ENCODE measurements at regions not wholly inside any gene's neighbourhood (a gene's known extent, or its start where the extent isn't known, plus 50 kb on each side); places are given as distances from the start of the nearest gene placed in this dataset.

- H3K4me1 Mint-ChIP-seq, result no peaks in the 10 kb centered on the region
- no peak overlapping the region for H3K4me3 Mint-ChIP-seq
- ATAC-seq (no peak), DNase-seq (no peak)
- H3K27me3 Mint-ChIP-seq, result no peaks in the 10 kb centered on the region
- H3K9me3 Mint-ChIP-seq, result no peaks in the 10 kb centered on the region
- H3K27ac Mint-ChIP-seq, result no peak overlapping the region
Measured at GRCh38 chr16:73846007-73846330, 450.6 kb upstream of the PSMD7 start.

- no peaks in the 10 kb centered on the region for H3K9me3 Mint-ChIP-seq
- H3K4me1 Mint-ChIP-seq, result no peaks in the 10 kb centered on the region
- ATAC-seq (no peak), DNase-seq (no peak)
- no peaks in the 10 kb centered on the region for H3K27me3 Mint-ChIP-seq
- H3K4me3 Mint-ChIP-seq, result no peak overlapping the region
- H3K27ac Mint-ChIP-seq, result no peak overlapping the region
Measured at GRCh38 chr16:73845238-73846006, 451.2 kb upstream of the PSMD7 start.

GRCh38 chr16:73840728-73841127 lies 455.9 kb upstream of the PSMD7 start:
- no peak for DNase-seq
- Mint-ChIP-seq H3K27ac (no peak overlapping the region), H3K27me3 (no peaks in the 10 kb centered on the region), H3K4me3 (no peak overlapping the region), H3K9me3 (peaks cover 4 to 11% of the 10 kb centered on the region in 2 donors), H3K4me1 (no peaks in the 10 kb centered on the region)
- ATAC-seq, result no peak

- Mint-ChIP-seq H3K27ac (no peak overlapping the region), H3K27me3 (no peaks in the 10 kb centered on the region), H3K4me1 (no peaks in the 10 kb centered on the region), H3K4me3 (no peak overlapping the region), H3K9me3 (peaks cover 0 to 19% of the 10 kb centered on the region in 2 donors)
- ATAC-seq, result no peak
- no peak for DNase-seq
Measured at GRCh38 chr16:73831220-73831619, 465.4 kb upstream of the PSMD7 start.

- no peaks in the 10 kb centered on the region for H3K9me3 Mint-ChIP-seq
- no peak for ATAC-seq
- H3K4me1 Mint-ChIP-seq, result no peaks in the 10 kb centered on the region
Measured at GRCh38 chr16:73823205-73823849, 473.3 kb upstream of the PSMD7 start.

GRCh38 chr16:73817526-73818324 lies 478.9 kb upstream of the PSMD7 start:
- Mint-ChIP-seq H3K4me1 (no peaks in the 10 kb centered on the region), H3K27me3 (no peaks in the 10 kb centered on the region), H3K9me3 (peaks cover 0 to 4% of the 10 kb centered on the region in 2 donors), H3K4me3 (no peak overlapping the region), H3K27ac (no peak overlapping the region)
- ATAC-seq, result no peak
- DNase-seq, result no peak

More at GRCh38 chr16:73823205-73823849, 473.3 kb upstream of the PSMD7 start:
- DNase-seq, result no peak
- Mint-ChIP-seq H3K27me3 (no peaks in the 10 kb centered on the region), H3K27ac (no peak overlapping the region), H3K4me3 (no peak overlapping the region)

GRCh38 chr16:73813527-73813926 lies 483.1 kb upstream of the PSMD7 start:
- Mint-ChIP-seq H3K27me3 (no peaks in the 10 kb centered on the region), H3K9me3 (peaks cover 0 to 4% of the 10 kb centered on the region in 2 donors), H3K4me1 (no peaks in the 10 kb centered on the region), H3K27ac (no peak overlapping the region), H3K4me3 (no peak overlapping the region)
- ATAC-seq (no peak), DNase-seq (no peak)

GRCh38 chr16:73804456-73804855 lies 492.2 kb upstream of the PSMD7 start:
- H3K4me3 Mint-ChIP-seq, result no peak overlapping the region
- ATAC-seq (no peak), DNase-seq (no peak)
- H3K4me1 Mint-ChIP-seq, result no peaks in the 10 kb centered on the region
- no peak overlapping the region for H3K27ac Mint-ChIP-seq
- H3K27me3 Mint-ChIP-seq, result peaks cover 5% of the 10 kb centered on the region
- H3K9me3 Mint-ChIP-seq, result no peaks in the 10 kb centered on the region

GRCh38 chr16:73798471-73798870 lies 498.1 kb upstream of the PSMD7 start:
- no peak overlapping the region for H3K27ac Mint-ChIP-seq
- DNase-seq, result no peak
- peaks cover 0 to 7% of the 10 kb centered on the region in 2 donors for H3K9me3 Mint-ChIP-seq
- ATAC-seq, result no peak
- no peaks in the 10 kb centered on the region for H3K4me1 Mint-ChIP-seq
- no peak overlapping the region for H3K4me3 Mint-ChIP-seq
- peaks cover 5% of the 10 kb centered on the region for H3K27me3 Mint-ChIP-seq

- Mint-ChIP-seq H3K9me3 (peaks cover 0 to 7% of the 10 kb centered on the region in 2 donors), H3K4me3 (no peak overlapping the region), H3K27me3 (peaks cover 5% of the 10 kb centered on the region), H3K4me1 (no peaks in the 10 kb centered on the region), H3K27ac (no peak overlapping the region)
- DNase-seq, result no peak
- no peak for ATAC-seq
Measured at GRCh38 chr16:73797115-73797514, 499.5 kb upstream of the PSMD7 start.

- Mint-ChIP-seq H3K4me3 (no peak overlapping the region), H3K9me3 (peaks cover 0 to 7% of the 10 kb centered on the region in 2 donors), H3K27me3 (peaks cover 5% of the 10 kb centered on the region), H3K27ac (no peak overlapping the region), H3K4me1 (no peaks in the 10 kb centered on the region)
- DNase-seq, result no peak
- ATAC-seq, result no peak
Measured at GRCh38 chr16:73796241-73796640, 500.4 kb upstream of the PSMD7 start.

GRCh38 chr16:73794994-73795393 lies 501.6 kb upstream of the PSMD7 start:
- ATAC-seq, result no peak
- H3K9me3 Mint-ChIP-seq, result peaks cover 0 to 7% of the 10 kb centered on the region in 2 donors
- H3K4me3 Mint-ChIP-seq, result no peak overlapping the region
- no peak overlapping the region for H3K27ac Mint-ChIP-seq
- no peak for DNase-seq
- no peaks in the 10 kb centered on the region for H3K4me1 Mint-ChIP-seq
- H3K27me3 Mint-ChIP-seq, result no peaks in the 10 kb centered on the region

- Mint-ChIP-seq H3K27me3 (no peaks in the 10 kb centered on the region), H3K4me3 (no peak overlapping the region), H3K4me1 (no peaks in the 10 kb centered on the region), H3K9me3 (peaks cover 0 to 7% of the 10 kb centered on the region in 2 donors), H3K27ac (no peak overlapping the region)
- DNase-seq (no peak), ATAC-seq (no peak)
Measured at GRCh38 chr16:73793871-73794437, 502.7 kb upstream of the PSMD7 start.

GRCh38 chr16:73793260-73793659 lies 503.4 kb upstream of the PSMD7 start:
- no peak for ATAC-seq
- no peaks in the 10 kb centered on the region for H3K4me1 Mint-ChIP-seq
- no peak overlapping the region for H3K4me3 Mint-ChIP-seq
- H3K27me3 Mint-ChIP-seq, result no peaks in the 10 kb centered on the region
- no peak for DNase-seq
- peaks cover 0 to 7% of the 10 kb centered on the region in 2 donors for H3K9me3 Mint-ChIP-seq
- no peak overlapping the region for H3K27ac Mint-ChIP-seq

- ATAC-seq (no peak), DNase-seq (no peak)
- H3K27ac Mint-ChIP-seq, result no peak overlapping the region
Measured at GRCh38 chr16:73792199-73793020, 504.2 kb upstream of the PSMD7 start.

More at GRCh38 chr16:73792199-73793020, 504.2 kb upstream of the PSMD7 start:
- no peaks in the 10 kb centered on the region for H3K27me3 Mint-ChIP-seq
- H3K4me1 Mint-ChIP-seq, result no peaks in the 10 kb centered on the region
- no peak overlapping the region for H3K4me3 Mint-ChIP-seq
- peaks cover 0 to 7% of the 10 kb centered on the region in 2 donors for H3K9me3 Mint-ChIP-seq

Measured in stimulated activated naive CD8-positive, alpha-beta T cell treated with anti-CD3 and anti-CD28 coated beads, Interleukin-15, amount 100 ng/mL, for 72 hours (primary cell).